Central memory CD8-positive, alpha-beta T cell (primary cell): ENCODE measurements at regions not wholly inside any gene's neighbourhood (a gene's known extent, or its start where the extent isn't known, plus 50 kb on each side); places are given as distances from the start of the nearest gene placed in this dataset.

ENCODE experiments used
- ATAC-seq: fragments of 150-1000 bp; cut with Tn5 transposase; replicated peaks from 2 replicates; pipeline ENCODE4 v1.10.0; 2022; ENCODE audit warnings: mild to moderate bottlenecking, moderate FRiP score, moderate number of reproducible peaks; ENCODE audit not compliant: poor library complexity, severe bottlenecking; ENCODE audit errors: extremely low read depth
- DNase-seq, 2 donors: peaks; one replicate each; pipeline ENCODE4 v3.0.0; 2021; ENCODE audit warnings: low spot score in 2 of 2
- H3K27ac Mint-ChIP-seq: one replicate; pipeline ENCODE4 v1.8.0; 2022; ENCODE audit warnings: low read depth, mild to moderate bottlenecking, moderate library complexity, mixed read lengths
- H3K27me3 Mint-ChIP-seq: one replicate; pipeline ENCODE4 v1.8.0; 2022; ENCODE audit warnings: mixed read lengths
- H3K36me3 Mint-ChIP-seq: one replicate; pipeline ENCODE4 v1.8.0; 2022; ENCODE audit warnings: mild to moderate bottlenecking, moderate library complexity, mixed read lengths; ENCODE audit not compliant: insufficient read depth
- H3K4me1 Mint-ChIP-seq: one replicate; pipeline ENCODE4 v1.8.0; 2022; ENCODE audit warnings: mixed read lengths
- H3K4me3 Mint-ChIP-seq: one replicate; pipeline ENCODE4 v1.8.0; 2022; ENCODE audit warnings: mild to moderate bottlenecking, moderate library complexity, mixed read lengths
- H3K9me3 Mint-ChIP-seq: one replicate; pipeline ENCODE4 v1.8.0; 2022; ENCODE audit warnings: mixed read lengths

GRCh38 chr5:136622747-136623146, 257.4 kb upstream of the TRPC7 start:
- H3K9me3 Mint-ChIP-seq, result no peaks in the 10 kb centered on the region
- H3K4me1 Mint-ChIP-seq, result peaks cover 4% of the 10 kb centered on the region
- no peak overlapping the region for H3K4me3 Mint-ChIP-seq
- no peaks in the 10 kb centered on the region for H3K36me3 Mint-ChIP-seq
- ATAC-seq, result no peak
- H3K27me3 Mint-ChIP-seq, result no peaks in the 10 kb centered on the region
- no peak for DNase-seq
- H3K27ac Mint-ChIP-seq, result no peak overlapping the region

GRCh38 chr5:136621743-136622142, 256.4 kb upstream of the TRPC7 start:
- Mint-ChIP-seq H3K27ac (no peak overlapping the region), H3K27me3 (no peaks in the 10 kb centered on the region), H3K4me3 (no peak overlapping the region), H3K4me1 (peaks cover 4% of the 10 kb centered on the region), H3K9me3 (no peaks in the 10 kb centered on the region), H3K36me3 (no peaks in the 10 kb centered on the region)
- DNase-seq (no peak), ATAC-seq (no peak)

- no peaks in the 10 kb centered on the region for H3K9me3 Mint-ChIP-seq
- peaks cover 4% of the 10 kb centered on the region for H3K4me1 Mint-ChIP-seq
- no peaks in the 10 kb centered on the region for H3K36me3 Mint-ChIP-seq
- ATAC-seq (no peak), DNase-seq (no peak)
- no peaks in the 10 kb centered on the region for H3K27me3 Mint-ChIP-seq
- H3K27ac Mint-ChIP-seq, result no peak overlapping the region
- no peak overlapping the region for H3K4me3 Mint-ChIP-seq
These were observed 255.3 kb upstream of the TRPC7 start for GRCh38 chr5:136620621-136621020.

- H3K27me3 Mint-ChIP-seq, result no peaks in the 10 kb centered on the region
- H3K36me3 Mint-ChIP-seq, result no peaks in the 10 kb centered on the region
- no peaks in the 10 kb centered on the region for H3K9me3 Mint-ChIP-seq
- H3K4me3 Mint-ChIP-seq, result no peak overlapping the region
- ATAC-seq (no peak), DNase-seq (no peak)
- no peak overlapping the region for H3K27ac Mint-ChIP-seq
- H3K4me1 Mint-ChIP-seq, result peaks cover 4% of the 10 kb centered on the region
These were observed 254.7 kb upstream of the TRPC7 start for GRCh38 chr5:136620016-136620419.

- Mint-ChIP-seq H3K4me1 (peaks cover 4% of the 10 kb centered on the region), H3K27me3 (no peaks in the 10 kb centered on the region), H3K9me3 (no peaks in the 10 kb centered on the region), H3K4me3 (no peak overlapping the region), H3K36me3 (no peaks in the 10 kb centered on the region), H3K27ac (no peak overlapping the region)
- DNase-seq (no peak), ATAC-seq (no peak)
These were observed 254.2 kb upstream of the TRPC7 start for GRCh38 chr5:136619556-136619955.

- ATAC-seq, result no peak
- Mint-ChIP-seq H3K4me1 (no peaks in the 10 kb centered on the region), H3K9me3 (no peaks in the 10 kb centered on the region), H3K27ac (no peak overlapping the region), H3K36me3 (no peaks in the 10 kb centered on the region), H3K27me3 (no peaks in the 10 kb centered on the region), H3K4me3 (no peak overlapping the region)
- DNase-seq, result no peak
These were observed 250.1 kb upstream of the TRPC7 start for GRCh38 chr5:136615251-136616119.

GRCh38 chr5:136613230-136613629, 247.9 kb upstream of the TRPC7 start:
- no peaks in the 10 kb centered on the region for H3K27me3 Mint-ChIP-seq
- no peak overlapping the region for H3K27ac Mint-ChIP-seq
- H3K9me3 Mint-ChIP-seq, result no peaks in the 10 kb centered on the region
- H3K36me3 Mint-ChIP-seq, result no peaks in the 10 kb centered on the region
- no peak for ATAC-seq
- no peaks in the 10 kb centered on the region for H3K4me1 Mint-ChIP-seq
- no peak for DNase-seq
- H3K4me3 Mint-ChIP-seq, result no peak overlapping the region

- Mint-ChIP-seq H3K4me3 (no peak overlapping the region), H3K27ac (no peak overlapping the region), H3K27me3 (no peaks in the 10 kb centered on the region), H3K4me1 (no peaks in the 10 kb centered on the region), H3K36me3 (peaks cover 2% of the 10 kb centered on the region), H3K9me3 (peaks cover 17% of the 10 kb centered on the region)
- no peak for DNase-seq
- no peak for ATAC-seq
These were observed 240.3 kb upstream of the TRPC7 start for GRCh38 chr5:136605638-136606037.

- H3K36me3 Mint-ChIP-seq, result peaks cover 3% of the 10 kb centered on the region
- H3K27me3 Mint-ChIP-seq, result no peaks in the 10 kb centered on the region
- no peak overlapping the region for H3K4me3 Mint-ChIP-seq
- H3K27ac Mint-ChIP-seq, result no peak overlapping the region
- no peaks in the 10 kb centered on the region for H3K4me1 Mint-ChIP-seq
- DNase-seq (no peak), ATAC-seq (no peak)
- peaks cover 22% of the 10 kb centered on the region for H3K9me3 Mint-ChIP-seq
These were observed 235.0 kb upstream of the TRPC7 start for GRCh38 chr5:136600306-136600705.

- Mint-ChIP-seq H3K9me3 (peaks cover 22% of the 10 kb centered on the region), H3K36me3 (peaks cover 3% of the 10 kb centered on the region)
- no peak for ATAC-seq
These were observed 233.6 kb upstream of the TRPC7 start for GRCh38 chr5:136598802-136599404.

GRCh38 chr5:136594416-136594815, 229.1 kb upstream of the TRPC7 start:
- peaks cover 3% of the 10 kb centered on the region for H3K36me3 Mint-ChIP-seq
- ATAC-seq, result no peak
- no peak for DNase-seq
- no peak overlapping the region for H3K27ac Mint-ChIP-seq
- H3K9me3 Mint-ChIP-seq, result peaks cover 10% of the 10 kb centered on the region
- H3K4me3 Mint-ChIP-seq, result no peak overlapping the region
- no peaks in the 10 kb centered on the region for H3K27me3 Mint-ChIP-seq
- no peaks in the 10 kb centered on the region for H3K4me1 Mint-ChIP-seq

More at GRCh38 chr5:136598802-136599404, 233.6 kb upstream of the TRPC7 start:
- Mint-ChIP-seq H3K4me1 (no peaks in the 10 kb centered on the region), H3K27me3 (no peaks in the 10 kb centered on the region), H3K27ac (no peak overlapping the region), H3K4me3 (no peak overlapping the region)
- DNase-seq, result no peak

GRCh38 chr5:136590581-136590980, 225.2 kb upstream of the TRPC7 start:
- Mint-ChIP-seq H3K36me3 (no peaks in the 10 kb centered on the region), H3K4me1 (no peaks in the 10 kb centered on the region), H3K4me3 (no peak overlapping the region), H3K9me3 (no peaks in the 10 kb centered on the region), H3K27me3 (no peaks in the 10 kb centered on the region), H3K27ac (no peak overlapping the region)
- ATAC-seq (no peak), DNase-seq (no peak)

- no peak for DNase-seq
- Mint-ChIP-seq H3K27me3 (no peaks in the 10 kb centered on the region), H3K4me1 (no peaks in the 10 kb centered on the region), H3K36me3 (no peaks in the 10 kb centered on the region), H3K4me3 (no peak overlapping the region), H3K9me3 (no peaks in the 10 kb centered on the region), H3K27ac (no peak overlapping the region)
- ATAC-seq, result no peak
These were observed 220.9 kb upstream of the TRPC7 start for GRCh38 chr5:136586196-136586595.
